ENCODE measurements at regions not wholly inside any gene's neighbourhood (a gene's known extent, or its start where the extent isn't known, plus 50 kb on each side); places are given as distances from the start of the nearest gene placed in this dataset.
"Not testable (repeated sequence)": the region's sequence is repeated elsewhere in the genome, so short reads cannot be mapped to it uniquely, and the experiment has no call there.

DNA sequence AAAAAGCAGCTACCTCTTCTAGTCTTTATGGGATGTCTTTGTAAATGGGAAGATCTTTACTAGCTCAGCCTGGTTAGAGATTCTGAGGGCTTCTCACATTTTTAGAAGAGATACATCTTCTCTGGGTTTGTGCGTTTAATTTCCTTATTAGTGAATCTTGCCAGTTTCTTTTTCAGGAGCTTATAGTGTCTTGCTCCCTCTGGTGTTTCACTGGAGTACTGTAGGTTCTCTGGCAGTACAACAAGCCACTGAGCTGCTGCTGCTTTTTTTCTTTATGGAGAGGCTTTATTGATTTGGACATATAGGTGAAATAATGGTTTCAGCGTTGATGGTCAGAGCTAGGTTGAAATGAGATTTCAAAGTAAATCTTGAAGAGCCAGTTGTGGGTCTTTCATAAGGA lies 82.9 kb downstream of the LAS1L start:
- no peaks in the 10 kb centered on the region for H3K36me3 Mint-ChIP-seq (ENCODE audit: low read depth)
- POLR2A ChIA-PET, result no interaction called here
- no peak for ATAC-seq

DNA sequence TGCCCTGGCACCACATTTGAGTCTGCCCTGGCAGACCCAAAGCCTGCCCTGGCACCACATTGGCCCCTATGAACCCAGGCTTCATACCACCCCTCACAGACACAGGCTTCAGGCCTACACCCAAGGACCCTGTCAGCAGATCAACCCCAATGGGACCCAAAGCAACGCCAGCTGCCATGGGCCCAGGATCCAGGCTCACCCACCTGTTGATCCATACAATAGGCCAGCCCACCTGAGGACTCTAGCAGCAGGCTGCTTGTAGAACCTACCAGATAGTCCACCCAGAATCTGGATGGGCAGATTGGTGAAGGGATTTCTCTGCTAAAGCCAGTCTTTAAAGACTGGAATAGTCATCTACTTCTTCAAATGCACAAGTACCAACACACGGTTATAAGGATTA lies 114.4 kb downstream of the LAS1L start:
- no peaks in the 10 kb centered on the region for H3K27me3 Mint-ChIP-seq (ENCODE audit: low read depth)
- H3K4me3 Mint-ChIP-seq, result no peak overlapping the region
- ChIA-PET POLR2A (no interaction called here), CTCF (no interaction called here)
- H3K27ac Mint-ChIP-seq, result no peak overlapping the region
- ATAC-seq, result no peak
- no peaks in the 10 kb centered on the region for H3K4me1 Mint-ChIP-seq (ENCODE audit: low read depth)
- H3K9me3 Mint-ChIP-seq (ENCODE audit: insufficient read depth), result no peaks in the 10 kb centered on the region
- DNase-seq, result no peak
- no peaks in the 10 kb centered on the region for H3K36me3 Mint-ChIP-seq (ENCODE audit: low read depth)

More for the DNA sequence above, 82.9 kb downstream of the LAS1L start:
- H3K27me3 Mint-ChIP-seq (ENCODE audit: low read depth), result no peaks in the 10 kb centered on the region
- peaks cover 2% of the 10 kb centered on the region for H3K4me1 Mint-ChIP-seq (ENCODE audit: low read depth)
- H3K4me3 Mint-ChIP-seq, result no peak overlapping the region
- CTCF ChIA-PET, result interaction anchor here (0.9 to 1.1 kb wide), 3 partner anchors 12 to 34 kb away, joined by 3 to 4 read pairs (median 3); no protein-coding TSS in a partner anchor
- no peak overlapping the region for H3K27ac Mint-ChIP-seq
- peak; percentile 36 for DNase-seq
- no peaks in the 10 kb centered on the region for H3K9me3 Mint-ChIP-seq (ENCODE audit: insufficient read depth)

- DNase-seq; ATAC-seq; CTCF ChIA-PET; H3K4me1 Mint-ChIP-seq (ENCODE audit: low read depth); H3K27ac Mint-ChIP-seq; H3K9me3 Mint-ChIP-seq (ENCODE audit: insufficient read depth); H3K36me3 Mint-ChIP-seq (ENCODE audit: low read depth): not testable (repeated sequence)
- peaks cover 19% of the 10 kb centered on the region for H3K27me3 Mint-ChIP-seq (ENCODE audit: low read depth)
- POLR2A ChIA-PET, result interaction anchor here (0.7 kb wide), 1 partner anchor 29 kb away, joined by 3 read pairs; no protein-coding TSS in a partner anchor
- peak overlapping the region; percentile 15 for H3K4me3 Mint-ChIP-seq
Observed at GRCh38 chrX:65407662-65408061, 126.9 kb downstream of the LAS1L start.

DNA sequence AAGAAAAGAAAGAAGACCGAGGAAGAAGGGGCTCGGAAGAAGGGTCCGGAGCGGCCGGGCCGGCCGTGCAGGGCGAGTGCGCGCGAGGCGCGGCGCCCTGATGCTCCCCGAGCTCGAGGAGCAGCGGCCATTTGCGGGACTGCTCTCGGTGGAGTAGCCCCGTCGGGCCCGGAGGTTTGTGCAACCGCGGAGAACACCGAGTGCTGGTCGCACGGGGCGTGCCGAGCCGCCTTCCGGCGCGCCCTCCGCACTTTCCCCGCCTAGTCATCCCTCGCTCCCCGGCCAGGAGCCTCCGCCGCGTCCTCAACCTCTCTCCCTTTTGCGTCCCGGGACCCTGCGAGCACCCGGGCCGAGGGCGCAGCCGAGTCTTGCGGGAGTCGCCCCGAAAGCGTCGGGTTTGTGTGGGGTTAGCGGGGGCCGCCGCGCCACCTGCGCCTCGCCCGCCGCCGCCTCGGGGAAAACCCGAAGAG lies 127.4 kb downstream of the LAS1L start:
- DNase-seq (peak; percentile 20), ATAC-seq (peak; percentile 68)
- no peak overlapping the region for H3K27ac Mint-ChIP-seq
- CTCF ChIA-PET, result no interaction called here
- H3K27me3 Mint-ChIP-seq (ENCODE audit: low read depth), result peaks cover 19% of the 10 kb centered on the region
- no peaks in the 10 kb centered on the region for H3K9me3 Mint-ChIP-seq (ENCODE audit: insufficient read depth)
- POLR2A ChIA-PET, result interaction anchor here (0.7 kb wide), 1 partner anchor 29 kb away, joined by 3 read pairs; no protein-coding TSS in a partner anchor
- H3K4me3 Mint-ChIP-seq, result peak overlapping the region; percentile 62
- H3K4me1 Mint-ChIP-seq (ENCODE audit: low read depth), result peaks cover 3% of the 10 kb centered on the region
- no peaks in the 10 kb centered on the region for H3K36me3 Mint-ChIP-seq (ENCODE audit: low read depth)

GRCh38 chrX:65406532-65406931 lies 128.1 kb downstream of the LAS1L start:
- Mint-ChIP-seq H3K9me3 (ENCODE audit: insufficient read depth) (no peaks in the 10 kb centered on the region), H3K27me3 (ENCODE audit: low read depth) (peaks cover 19% of the 10 kb centered on the region), H3K4me1 (ENCODE audit: low read depth) (peaks cover 3% of the 10 kb centered on the region), H3K27ac (peak overlapping the region; percentile 34), H3K4me3 (peak overlapping the region; percentile 67), H3K36me3 (ENCODE audit: low read depth) (no peaks in the 10 kb centered on the region)
- ATAC-seq, result peak; percentile 74
- DNase-seq, result peak; percentile 46
- ChIA-PET POLR2A (no interaction called here), CTCF (no interaction called here)

- Mint-ChIP-seq H3K36me3 (ENCODE audit: low read depth) (no peaks in the 10 kb centered on the region), H3K27me3 (ENCODE audit: low read depth) (no peaks in the 10 kb centered on the region), H3K27ac (no peak overlapping the region), H3K4me1 (ENCODE audit: low read depth) (no peaks in the 10 kb centered on the region), H3K4me3 (no peak overlapping the region), H3K9me3 (ENCODE audit: insufficient read depth) (no peaks in the 10 kb centered on the region)
- ATAC-seq (no peak), DNase-seq (no peak)
- ChIA-PET POLR2A (no interaction called here), CTCF (no interaction called here)
Observed at GRCh38 chrX:65392284-65392683, 142.3 kb downstream of the LAS1L start.

DNA sequence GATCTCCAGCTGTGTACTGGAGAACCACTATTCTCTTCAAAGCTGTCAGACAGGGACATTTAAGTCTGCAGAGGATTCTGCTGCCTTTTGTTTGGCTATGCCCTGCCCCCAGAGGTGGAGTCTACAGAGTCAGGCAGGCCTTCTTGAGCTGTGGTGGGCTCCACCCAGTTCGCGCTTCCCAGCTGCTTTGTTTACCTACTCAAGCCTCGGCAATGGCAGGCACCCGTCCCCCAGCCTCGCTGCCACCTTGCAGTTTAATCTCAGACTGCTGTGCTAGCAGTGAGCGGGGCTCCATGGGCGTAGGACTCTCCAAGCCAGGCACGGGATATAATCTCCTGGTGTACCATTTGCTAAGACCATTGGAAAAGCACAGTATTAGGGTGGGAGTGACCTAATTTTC lies 145.5 kb downstream of the LAS1L start:
- H3K27me3 Mint-ChIP-seq (ENCODE audit: low read depth); CTCF ChIA-PET; ATAC-seq; H3K4me3 Mint-ChIP-seq; DNase-seq; H3K9me3 Mint-ChIP-seq (ENCODE audit: insufficient read depth); H3K27ac Mint-ChIP-seq; H3K36me3 Mint-ChIP-seq (ENCODE audit: low read depth); H3K4me1 Mint-ChIP-seq (ENCODE audit: low read depth); POLR2A ChIA-PET: not testable (repeated sequence)
